HUDEP-2 (cell line): ENCODE measurements at regions not wholly inside any gene's neighbourhood (a gene's known extent, or its start where the extent isn't known, plus 50 kb on each side); places are given as distances from the start of the nearest gene placed in this dataset.

ENCODE experiments used
- DNase-seq, 76 experiments: peaks; one replicate each; lab custom pipeline; 2025; ENCODE audit not compliant: unreplicated experiment in 76 of 76; lab: John Stamatoyannopoulos, UW

DNA sequence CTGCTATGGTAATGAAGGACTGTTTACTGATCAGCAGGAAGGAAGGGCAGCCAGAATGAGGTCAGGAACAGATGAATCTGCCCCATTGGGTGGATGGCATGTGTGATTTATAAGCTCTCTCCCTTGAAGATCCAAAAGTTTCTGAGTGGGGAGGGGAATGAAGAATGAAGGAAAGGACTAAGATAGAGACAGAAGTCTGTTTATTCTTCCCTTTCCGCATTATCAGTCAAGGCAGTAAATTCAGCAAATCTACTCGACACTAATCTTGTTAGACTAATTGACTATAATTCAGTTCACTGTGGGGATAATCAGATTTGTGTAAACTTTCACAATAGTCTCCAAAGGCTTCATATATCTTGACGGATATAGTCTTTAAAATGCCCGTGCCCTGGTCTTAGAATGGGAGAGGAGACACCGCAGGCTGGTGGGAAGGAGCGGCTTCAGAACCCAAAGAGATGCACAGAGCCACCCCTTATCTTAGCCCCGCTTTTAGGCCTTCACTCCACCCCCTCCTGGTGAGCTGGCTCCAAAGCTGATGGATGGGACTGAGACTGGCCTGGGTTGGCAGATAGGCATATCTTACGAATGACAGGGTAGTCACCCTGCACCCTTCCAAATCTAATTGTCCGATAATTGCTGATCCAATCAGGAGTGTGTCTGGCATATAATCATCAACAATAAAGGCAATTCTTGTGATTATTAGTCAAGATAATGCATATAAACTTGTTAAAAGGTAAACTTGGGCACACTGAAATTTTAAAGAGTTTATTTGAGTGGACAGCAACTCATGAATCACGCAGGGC, 76.0 kb upstream of the PPM1J start:
- peak in 25 of 76 experiments; percentile 2 to 34 (median 14) for DNase-seq

DNA sequence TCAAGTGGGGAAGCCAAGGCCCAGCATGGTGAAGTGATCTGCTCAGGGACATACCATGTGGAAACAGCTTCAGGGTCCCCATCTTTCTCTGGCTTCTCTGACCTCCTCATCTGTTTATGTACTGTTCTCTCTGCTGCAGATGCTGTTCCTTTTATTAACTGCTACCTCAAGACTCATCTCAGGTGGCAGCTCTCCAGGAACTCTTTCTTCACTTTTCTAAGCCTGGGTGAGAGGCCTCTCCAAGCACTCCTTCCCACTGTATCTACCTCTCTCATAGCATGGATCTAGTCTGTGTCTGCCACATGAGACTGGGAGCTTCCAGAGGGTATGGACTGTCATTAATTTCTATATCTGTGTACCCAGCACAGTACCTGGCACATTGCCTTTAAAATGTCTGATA, 73.4 kb upstream of the PPM1J start:
- DNase-seq, result no peak

DNA sequence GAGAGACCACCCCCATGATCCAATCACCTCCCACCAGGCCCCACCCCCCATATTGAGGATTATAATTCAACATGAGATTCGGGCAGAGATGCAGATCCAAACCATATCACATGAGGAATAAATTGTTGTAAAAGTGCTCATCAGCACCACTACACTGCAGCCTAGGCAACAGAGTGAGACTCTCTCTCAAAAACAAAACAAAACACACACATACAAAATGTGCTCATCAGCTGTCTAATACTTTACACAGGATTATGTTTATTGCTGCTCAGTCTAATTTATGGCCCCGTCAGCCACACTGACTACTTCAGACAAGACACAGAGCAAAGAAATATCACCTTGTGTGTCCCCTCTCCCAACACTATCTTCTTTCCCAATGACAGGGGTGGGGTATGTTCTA, 72.9 kb upstream of the PPM1J start:
- no peak for DNase-seq

DNA sequence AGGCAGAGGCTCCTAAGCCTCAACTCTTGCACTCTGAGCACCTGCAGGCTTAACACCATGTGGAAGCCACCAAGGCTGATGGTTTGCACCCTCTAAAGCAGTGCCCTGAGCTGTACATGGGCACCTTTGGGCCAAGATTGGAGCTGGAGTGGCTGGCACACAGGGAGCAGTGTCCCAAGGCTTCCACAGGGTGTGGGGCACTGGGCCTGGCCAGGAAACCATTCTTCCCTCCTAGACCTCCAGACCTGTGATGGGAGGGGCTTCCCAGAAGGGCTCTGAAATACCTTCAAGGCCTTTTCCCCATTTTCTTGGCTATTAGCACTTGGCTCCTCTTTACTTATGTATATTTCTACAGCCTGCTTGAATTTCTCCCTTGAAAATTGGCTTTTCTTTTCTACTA, 67.9 kb upstream of the PPM1J start:
- DNase-seq, result no peak

DNA sequence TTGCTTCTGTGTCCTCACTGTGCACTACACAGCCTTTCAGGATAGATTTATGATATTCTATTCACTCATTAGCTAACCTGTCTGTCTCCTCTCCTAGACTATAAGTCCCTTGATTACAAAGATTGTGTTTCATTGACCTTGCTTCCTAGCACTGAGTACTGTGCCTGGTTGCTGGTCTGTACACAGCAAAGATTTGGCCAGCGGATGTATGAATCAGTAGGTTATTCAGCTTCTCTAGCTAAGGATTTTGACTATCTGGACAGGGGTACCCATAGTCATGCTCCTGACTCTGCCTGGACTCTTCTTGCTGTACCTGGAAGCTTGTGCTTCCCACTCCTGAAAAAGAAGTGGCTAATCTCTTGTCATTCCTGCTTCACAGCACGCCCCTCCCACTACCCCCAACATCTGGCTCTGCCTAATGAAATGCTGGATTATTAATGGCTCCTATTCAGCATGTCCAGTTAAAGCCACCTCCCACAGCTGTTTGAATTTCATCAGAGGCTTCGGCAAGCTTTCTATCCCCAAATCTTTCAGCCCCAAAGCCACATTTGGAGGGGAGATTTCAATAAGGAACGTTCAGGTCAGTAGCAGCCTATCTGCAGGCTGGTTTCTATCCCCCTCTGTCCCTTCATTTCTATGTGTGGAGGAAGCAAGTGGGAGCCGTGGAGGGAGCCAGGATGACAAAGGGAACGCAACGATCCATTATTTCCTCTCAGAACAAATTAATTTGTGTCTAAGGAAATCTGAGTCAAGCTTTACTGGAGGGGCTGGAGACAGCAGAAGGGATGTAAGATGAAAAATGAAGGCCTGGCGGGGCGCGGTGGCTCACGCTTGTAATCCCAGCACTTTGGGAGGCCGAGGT, 64.8 kb upstream of the PPM1J start:
- DNase-seq, result no peak

- peak in 1 of 76 experiments; percentile 3 for DNase-seq
These were observed 63.0 kb upstream of the PPM1J start for GRCh38 chr1:112778137-112778536.

DNA sequence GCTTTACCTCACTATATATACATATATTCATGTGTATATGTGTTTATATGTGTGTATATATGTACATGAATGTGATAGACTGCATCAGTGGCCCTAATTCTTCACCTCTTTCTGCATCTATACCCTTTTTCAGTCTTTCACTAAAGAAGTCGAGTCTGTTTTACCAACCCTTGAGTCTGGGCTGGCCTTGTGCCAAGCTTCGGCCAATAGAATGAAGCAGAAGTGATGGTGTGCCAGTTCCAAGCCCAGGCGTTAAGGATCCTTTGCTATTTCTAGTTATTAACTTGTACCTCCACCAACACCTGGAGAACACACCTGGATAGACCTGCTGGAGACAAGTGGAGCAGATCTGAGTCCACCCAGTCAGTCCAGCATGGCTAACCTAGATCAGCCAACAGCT, 61.6 kb upstream of the PPM1J start:
- no peak for DNase-seq

DNA sequence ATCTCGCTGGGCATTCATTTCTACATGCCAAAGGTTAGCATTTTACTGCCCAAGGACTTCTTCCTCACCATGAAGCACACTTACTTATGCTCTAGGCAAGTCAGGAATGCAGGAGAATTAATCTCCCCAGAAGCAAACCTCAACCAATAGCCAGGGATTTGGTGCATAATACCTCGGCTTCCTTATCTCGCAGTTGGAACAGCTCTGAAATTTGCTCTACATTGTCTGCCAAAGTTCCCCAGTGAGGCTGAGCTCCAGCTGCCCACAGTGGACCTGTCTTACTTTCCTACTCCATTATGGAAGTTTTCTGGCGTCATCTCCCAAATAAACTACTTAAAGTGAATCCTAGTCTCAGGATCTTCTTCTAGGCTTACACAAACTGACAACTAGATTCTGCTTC, 57.6 kb upstream of the PPM1J start:
- DNase-seq, result no peak

DNA sequence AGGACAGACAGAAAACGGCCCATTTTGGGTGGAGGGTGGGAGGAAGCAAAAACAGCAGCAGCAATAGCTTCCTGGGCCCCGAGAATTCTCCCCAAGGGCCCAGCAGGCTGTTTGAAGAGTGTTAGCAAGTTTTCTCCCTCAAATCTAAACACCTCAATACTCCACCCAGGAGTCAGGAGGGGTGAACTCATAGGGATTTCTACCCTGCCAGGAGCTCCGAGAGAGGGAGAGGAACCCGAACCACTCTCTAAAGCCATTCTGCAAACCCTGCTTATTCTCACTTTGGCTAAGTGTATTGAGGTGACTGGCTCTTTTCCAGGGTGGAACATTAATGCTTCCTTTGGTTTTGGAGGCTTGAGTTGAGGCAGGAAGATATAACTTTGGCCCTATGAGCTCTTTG, 55.6 kb upstream of the PPM1J start:
- no peak for DNase-seq

DNA sequence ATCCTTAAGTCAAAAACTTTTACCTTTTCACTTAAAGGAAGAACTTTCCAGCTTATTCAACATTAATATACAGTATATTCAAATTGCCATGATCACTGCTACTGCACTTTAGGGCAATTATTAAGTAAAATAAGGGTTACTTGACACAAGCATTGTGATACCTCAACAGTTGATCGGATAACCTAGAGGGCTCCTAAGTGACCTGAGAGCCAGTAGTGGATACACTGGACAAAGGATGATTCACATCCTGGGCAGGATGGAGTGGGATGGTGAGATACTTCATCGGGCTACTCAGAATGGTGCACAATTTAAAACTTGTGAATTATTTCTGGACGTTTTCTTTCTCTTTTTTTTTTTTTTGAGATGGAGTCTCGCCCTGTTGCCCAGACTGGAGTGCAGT, 54.5 kb upstream of the PPM1J start:
- no peak for DNase-seq

DNA sequence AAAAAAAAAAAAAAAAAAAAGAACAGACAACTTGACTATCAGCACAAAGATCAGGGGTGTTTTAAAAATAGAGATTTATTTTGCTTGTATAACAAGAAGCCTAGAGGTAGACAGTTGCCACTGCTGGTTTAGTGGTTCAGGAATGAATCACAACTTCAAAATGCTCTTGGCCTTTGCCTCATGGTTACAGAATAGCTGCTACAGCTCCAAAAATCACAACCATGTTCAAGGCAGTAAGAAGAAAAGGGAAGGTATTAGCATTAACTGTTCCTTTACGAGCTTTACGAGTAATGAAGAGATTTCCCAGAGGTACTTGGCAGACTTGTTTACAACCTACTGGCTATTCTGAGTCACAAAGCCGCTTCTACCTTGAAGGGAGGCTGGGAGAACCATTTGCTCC, 52.5 kb upstream of the PPM1J start:
- DNase-seq, result no peak
